KMS-11 (cell line): ENCODE measurements at regions not wholly inside any gene's neighbourhood (a gene's known extent, or its start where the extent isn't known, plus 50 kb on each side); places are given as distances from the start of the nearest gene placed in this dataset.
"Not testable (repeated sequence)": the region's sequence is repeated elsewhere in the genome, so short reads cannot be mapped to it uniquely, and the experiment has no call there.

Source experiments
- H2AFZ ChIP-seq: fragments of 200-600 bp; sonication (generic); 2 replicates; pipeline ENCODE4 v1.6.1; 2016; ENCODE audit warnings: antibody characterized with exemption, mixed run types, low read depth
- H3K27ac ChIP-seq: fragments of 200-600 bp; sonication (generic); 2 replicates; pipeline ENCODE4 v1.6.1; 2016; ENCODE audit warnings: mild to moderate bottlenecking, mixed run types
- H3K27me3 ChIP-seq: fragments of 200-600 bp; sonication (generic); 2 replicates; pipeline ENCODE4 v1.6.1; 2017; ENCODE audit warnings: mild to moderate bottlenecking, low read depth, mixed run types, moderate library complexity; ENCODE audit not compliant: insufficient read depth
- H3K36me3 ChIP-seq: fragments of 200-600 bp; sonication (generic); 2 replicates; pipeline ENCODE4 v1.6.1; 2017; ENCODE audit warnings: mild to moderate bottlenecking, mixed run types; ENCODE audit not compliant: insufficient read depth
- H3K4me1 ChIP-seq: fragments of 200-600 bp; sonication (generic); 2 replicates; pipeline ENCODE4 v1.6.1; 2016; ENCODE audit warnings: mild to moderate bottlenecking, low read depth, mixed run types; ENCODE audit not compliant: poor library complexity, severe bottlenecking
- H3K4me2 ChIP-seq: fragments of 200-600 bp; sonication (generic); 2 replicates; pipeline ENCODE4 v1.7.0; 2016; ENCODE audit warnings: mild to moderate bottlenecking, mixed run types
- H3K4me3 ChIP-seq: fragments of 200-600 bp; sonication (generic); IDR thresholded peaks from 2 replicates; pipeline ENCODE4 v1.6.1; 2017; ENCODE audit warnings: low read depth, low read length, mixed read lengths; ENCODE audit not compliant: insufficient read depth
- H3K79me2 ChIP-seq: fragments of 200-600 bp; sonication (generic); 2 replicates; pipeline ENCODE4 v1.6.1; 2016; ENCODE audit warnings: low read depth, mixed run types; ENCODE audit not compliant: insufficient read depth
- H3K9ac ChIP-seq: fragments of 200-600 bp; sonication (generic); 2 replicates; pipeline ENCODE4 v1.6.1; 2016; ENCODE audit warnings: mild to moderate bottlenecking, mixed run types
- H4K20me1 ChIP-seq: fragments of 200-600 bp; sonication (generic); 2 replicates; pipeline ENCODE4 v1.6.1; 2016; ENCODE audit warnings: mild to moderate bottlenecking, mixed run types; ENCODE audit not compliant: insufficient read depth
- CTCF ChIP-seq: fragments of 200-600 bp; sonication (generic); conservative IDR thresholded peaks from 2 replicates; pipeline ENCODE4 v1.6.1; 2017; ENCODE audit warnings: low read depth, mild to moderate bottlenecking, antibody characterized with exemption, low read length, moderate library complexity, mixed read lengths

DNA sequence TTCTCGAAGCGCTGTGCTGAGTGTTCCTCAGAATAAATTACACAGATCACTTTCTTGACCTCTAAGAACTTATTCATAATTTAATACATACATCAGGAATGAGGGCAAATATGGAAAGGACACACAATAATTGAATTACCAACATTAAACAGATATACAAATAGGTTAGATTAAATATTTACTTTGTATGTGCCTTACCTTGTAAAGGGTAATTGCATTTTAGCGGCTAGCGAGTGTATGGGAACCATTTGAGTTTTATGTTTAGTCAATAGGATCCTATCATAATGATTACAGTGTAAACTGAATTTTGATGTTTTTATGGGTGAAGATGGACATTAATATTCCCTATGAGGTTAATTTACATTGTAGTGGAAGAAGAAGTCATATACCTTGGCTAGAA is 1187.1 kb upstream of the WWC1 start:
- Histone ChIP-seq H3K9ac (no peak overlapping the region), H3K4me3 (no peak overlapping the region), H3K4me1 (no peaks in the 10 kb centered on the region), H4K20me1 (no peaks in the 10 kb centered on the region), H2AFZ (no peak overlapping the region), H3K27me3 (no peaks in the 10 kb centered on the region), H3K27ac (no peak overlapping the region), H3K36me3 (no peaks in the 10 kb centered on the region), H3K79me2 (no peaks in the 10 kb centered on the region), H3K4me2 (no peak overlapping the region)
- TF ChIP-seq CTCF = no peak

- TF ChIP-seq CTCF = no peak
- no peak overlapping the region for H2AFZ ChIP-seq
- no peak overlapping the region for H3K4me3 ChIP-seq
- H3K27ac ChIP-seq = no peak overlapping the region
- H3K36me3 ChIP-seq = no peaks in the 10 kb centered on the region
- H3K79me2 ChIP-seq = no peaks in the 10 kb centered on the region
- no peak overlapping the region for H3K9ac ChIP-seq
- no peaks in the 10 kb centered on the region for H3K4me1 ChIP-seq
- H3K4me2 ChIP-seq = no peak overlapping the region
- H4K20me1 ChIP-seq = no peaks in the 10 kb centered on the region
- H3K27me3 ChIP-seq = no peaks in the 10 kb centered on the region
Measured at GRCh38 chr5:167105941-167106340, 1185.5 kb upstream of the WWC1 start.

DNA sequence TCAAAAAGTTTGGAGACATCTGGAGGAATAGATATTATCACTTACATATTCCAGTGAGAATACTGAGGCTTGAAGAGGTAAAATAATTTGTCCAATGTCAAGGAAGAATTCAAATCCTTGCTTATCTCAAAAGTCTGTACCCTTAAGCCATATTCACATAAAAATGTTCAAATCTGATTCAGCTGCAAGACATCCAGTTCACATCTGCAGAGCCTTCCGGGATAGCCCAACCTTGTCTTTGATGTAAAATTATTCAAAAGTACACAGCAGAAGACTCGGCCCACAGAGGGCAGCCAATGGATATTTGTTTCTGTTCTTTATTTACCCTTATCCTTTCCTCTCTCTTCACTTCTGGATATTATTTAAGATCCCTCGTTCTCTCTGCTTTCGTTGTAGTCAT is 1183.8 kb upstream of the WWC1 start:
- H3K9ac ChIP-seq = no peak overlapping the region
- H3K27ac ChIP-seq = no peak overlapping the region
- H3K36me3 ChIP-seq = no peaks in the 10 kb centered on the region
- no peak overlapping the region for H2AFZ ChIP-seq
- H3K27me3 ChIP-seq = no peaks in the 10 kb centered on the region
- no peak for TF ChIP-seq CTCF
- no peaks in the 10 kb centered on the region for H4K20me1 ChIP-seq
- no peaks in the 10 kb centered on the region for H3K4me1 ChIP-seq
- H3K79me2 ChIP-seq = no peaks in the 10 kb centered on the region
- H3K4me3 ChIP-seq = no peak overlapping the region
- H3K4me2 ChIP-seq = no peak overlapping the region

DNA sequence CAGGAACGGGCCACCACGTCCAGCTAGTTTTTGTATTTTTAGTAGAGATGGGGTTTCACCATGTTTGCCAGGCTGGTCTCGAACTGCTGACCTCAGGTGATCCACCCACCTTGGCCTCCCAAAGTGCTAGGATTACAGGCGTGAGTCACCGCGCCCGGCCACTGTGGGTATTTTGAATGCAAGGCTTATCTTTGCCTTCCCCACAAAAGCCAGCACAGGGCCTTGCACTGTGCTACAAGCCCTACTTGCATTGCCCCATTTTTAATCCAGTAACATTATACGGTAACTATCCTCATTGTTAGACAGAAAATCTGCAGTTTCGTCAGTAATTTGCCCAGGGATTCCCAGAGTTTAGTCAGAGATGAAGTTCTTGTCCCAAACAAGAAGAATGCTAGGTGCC is 1183.2 kb upstream of the WWC1 start:
- H2AFZ ChIP-seq, H3K4me1 ChIP-seq, H3K9ac ChIP-seq, H3K36me3 ChIP-seq, H4K20me1 ChIP-seq, H3K27me3 ChIP-seq, H3K4me3 ChIP-seq, H3K4me2 ChIP-seq, H3K79me2 ChIP-seq, H3K27ac ChIP-seq: not testable (repeated sequence)

DNA sequence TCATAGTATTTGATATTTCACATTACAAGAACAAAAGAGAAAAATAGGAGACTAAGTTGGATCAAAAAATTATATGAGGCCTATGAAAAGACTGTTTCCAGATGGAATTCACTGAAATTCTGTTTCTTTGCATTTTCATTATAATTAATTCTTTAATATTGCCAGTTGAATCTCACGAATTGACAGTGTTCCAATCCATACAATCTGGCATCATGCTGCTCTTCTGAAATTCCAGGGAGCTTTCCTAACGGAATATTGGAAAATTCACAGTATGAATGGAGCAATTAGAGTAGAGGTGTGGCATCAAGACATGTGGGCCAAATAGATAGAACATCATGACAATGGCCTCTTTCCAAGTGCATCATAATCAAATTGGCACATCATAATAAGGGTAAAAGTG is 1178.9 kb upstream of the WWC1 start:
- no peak for TF ChIP-seq CTCF
- Histone ChIP-seq H3K27me3 (no peaks in the 10 kb centered on the region), H3K4me2 (no peak overlapping the region), H3K4me1 (no peaks in the 10 kb centered on the region), H2AFZ (no peak overlapping the region), H3K27ac (no peak overlapping the region), H3K36me3 (no peaks in the 10 kb centered on the region), H4K20me1 (no peaks in the 10 kb centered on the region), H3K79me2 (no peaks in the 10 kb centered on the region), H3K4me3 (no peak overlapping the region), H3K9ac (no peak overlapping the region)
